ENCODE measurements at regions not wholly inside any gene's neighbourhood (a gene's known extent, or its start where the extent isn't known, plus 50 kb on each side); places are given as distances from the start of the nearest gene placed in this dataset.
"Not testable (repeated sequence)": the region's sequence is repeated elsewhere in the genome, so short reads cannot be mapped to it uniquely, and the experiment has no call there.

DNA sequence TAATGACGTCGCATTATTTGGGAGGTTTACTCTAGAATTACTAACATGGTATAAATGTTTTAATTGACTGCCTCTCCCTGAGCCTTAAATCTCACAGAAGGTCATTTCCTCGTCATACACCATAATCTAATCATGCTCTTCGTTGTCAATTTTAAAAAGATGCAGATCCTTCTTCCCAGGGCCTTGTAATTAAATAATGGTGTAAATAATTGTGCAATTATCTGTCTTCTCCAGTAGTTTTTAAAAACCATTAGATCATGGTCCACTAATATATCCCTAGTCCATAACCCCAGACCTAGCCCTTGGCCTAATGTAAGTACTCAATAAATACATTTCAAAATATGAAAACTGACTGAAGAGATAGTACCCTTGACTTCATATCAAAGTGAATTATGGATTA, 181.5 kb upstream of the GNAI1 start:
- DNase-seq (ENCODE audit: low read depth) = no peak

DNA sequence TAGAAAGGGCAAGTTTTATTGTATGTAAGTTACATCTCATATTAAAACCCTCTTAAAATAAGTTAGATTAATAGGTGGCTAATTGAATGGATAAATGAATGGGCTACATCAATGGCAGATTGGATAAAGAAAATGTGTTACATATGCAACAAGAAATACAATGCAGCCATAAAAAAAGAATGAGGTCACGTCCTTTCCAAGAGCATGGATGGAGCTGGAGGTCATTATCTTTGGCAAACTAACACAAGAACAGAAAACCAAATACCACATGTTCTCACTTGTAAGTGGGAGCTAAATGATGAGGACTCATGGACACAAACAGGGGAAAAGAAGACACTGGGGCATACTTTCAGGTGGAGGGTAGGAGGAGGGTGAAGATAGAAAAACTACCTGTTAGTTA, 182.2 kb upstream of the GNAI1 start:
- no peak for DNase-seq (ENCODE audit: low read depth)

DNA sequence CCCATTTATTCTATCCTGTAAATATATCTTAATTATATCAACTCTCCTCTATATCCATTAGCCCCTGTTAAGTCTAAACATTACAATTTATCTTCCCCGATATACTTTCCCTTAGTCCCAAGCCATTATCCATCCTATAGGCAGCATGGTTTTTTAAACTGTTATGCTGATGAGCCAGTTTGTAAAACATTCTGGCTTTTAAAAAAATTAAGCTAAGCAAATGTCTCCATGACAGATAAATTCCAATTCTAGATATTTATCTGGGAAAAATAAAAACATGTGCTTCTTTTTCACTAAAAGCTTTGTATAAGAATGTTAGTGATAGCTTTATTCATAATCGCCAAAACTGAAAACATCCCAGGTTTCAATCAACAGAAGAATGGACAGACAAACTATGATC, 183.2 kb upstream of the GNAI1 start:
- no peak for DNase-seq (ENCODE audit: low read depth)

DNA sequence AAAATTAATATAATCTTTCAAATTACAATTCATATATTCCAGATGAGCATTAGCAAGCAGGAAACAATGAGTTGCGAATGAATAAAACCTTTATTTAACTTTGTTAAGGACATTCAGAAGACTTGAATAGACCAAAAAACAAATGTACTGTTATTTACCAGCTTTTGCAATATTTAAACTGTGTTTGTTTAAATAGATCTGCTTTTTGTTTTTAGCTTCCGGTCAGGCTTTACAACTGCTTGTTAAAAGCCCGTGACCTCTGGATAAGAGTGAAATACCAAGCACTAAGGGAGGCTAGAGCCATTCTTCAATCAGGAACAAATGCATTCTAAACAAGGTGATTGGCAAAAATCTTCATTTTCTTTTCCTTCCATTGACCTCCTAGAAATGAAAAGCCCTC, 184.9 kb upstream of the GNAI1 start:
- no peak for DNase-seq (ENCODE audit: low read depth)

DNA sequence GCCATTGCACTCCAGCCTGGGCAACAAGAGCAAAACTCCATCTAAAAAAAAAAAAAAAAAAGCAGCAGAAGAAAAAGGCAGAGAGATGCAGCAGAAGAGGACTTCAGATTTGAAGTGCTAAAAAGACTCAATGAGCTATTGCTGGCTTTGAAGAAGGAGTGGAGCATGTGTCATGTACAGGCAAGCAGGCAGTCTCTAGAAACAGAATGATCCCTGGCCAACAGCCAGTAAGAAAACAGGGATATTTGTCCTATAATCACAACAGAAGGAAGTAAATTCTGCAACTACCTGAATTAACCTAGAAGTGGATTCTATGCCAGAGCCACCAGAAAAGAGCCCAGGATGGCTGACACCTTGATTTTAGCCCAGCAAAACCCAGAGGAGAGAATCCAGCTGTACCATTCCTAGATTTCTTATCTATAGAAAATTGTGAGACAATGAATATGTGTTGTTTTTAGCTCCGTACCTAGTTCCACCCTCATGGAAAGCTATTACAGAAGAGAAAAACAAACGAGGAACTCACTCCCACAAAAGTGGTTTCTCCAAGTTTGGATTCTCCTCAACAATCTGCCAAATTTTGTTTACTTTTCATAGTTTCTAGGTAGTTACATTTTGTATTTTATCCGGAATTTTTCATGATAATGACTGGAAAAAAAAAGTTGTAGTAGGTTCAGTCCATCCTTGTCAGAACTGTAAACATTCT, 198.2 kb upstream of the GNAI1 start:
- no peak for DNase-seq (ENCODE audit: low read depth)

DNA sequence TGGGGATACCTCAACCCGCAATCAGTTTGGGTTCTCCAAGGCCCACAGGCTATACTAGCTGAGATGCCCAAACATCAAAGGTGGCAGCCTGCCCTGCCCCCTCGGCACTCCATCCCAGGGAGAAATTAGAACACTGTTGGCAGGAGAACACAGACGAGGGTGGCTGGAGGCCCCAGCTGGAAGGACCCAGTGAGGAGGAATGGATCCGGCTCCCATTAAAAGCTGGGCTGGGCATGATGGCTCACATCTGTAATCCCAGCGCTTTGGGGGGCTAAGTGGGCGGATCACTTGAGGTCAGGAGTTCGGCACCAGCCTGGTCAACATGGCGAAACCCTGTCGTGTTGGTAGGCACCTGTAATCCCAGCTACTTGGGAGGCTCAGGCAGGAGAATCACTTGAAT, 199.9 kb upstream of the GNAI1 start:
- DNase-seq (ENCODE audit: low read depth) = no peak

DNA sequence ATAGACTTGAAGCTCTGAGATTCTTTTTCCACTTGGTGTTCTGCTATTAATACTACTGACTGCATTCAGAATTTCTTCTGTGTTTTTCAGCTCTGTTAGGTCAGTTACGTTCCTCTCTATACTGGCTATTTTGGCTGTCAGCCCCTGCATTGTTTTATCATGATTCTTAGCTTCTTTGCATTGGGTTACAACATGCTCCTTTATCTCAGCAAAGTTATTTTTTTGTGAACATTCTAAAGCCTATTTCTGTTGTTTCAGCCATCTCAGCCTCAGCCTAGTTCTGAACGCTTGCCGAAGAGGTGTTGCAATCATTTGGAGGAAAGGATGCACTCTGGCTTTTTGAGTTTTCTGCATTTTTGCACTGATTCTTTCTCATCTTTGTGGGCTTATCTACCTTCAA, 201.5 kb upstream of the GNAI1 start:
- DNase-seq (ENCODE audit: low read depth) = no peak

DNA sequence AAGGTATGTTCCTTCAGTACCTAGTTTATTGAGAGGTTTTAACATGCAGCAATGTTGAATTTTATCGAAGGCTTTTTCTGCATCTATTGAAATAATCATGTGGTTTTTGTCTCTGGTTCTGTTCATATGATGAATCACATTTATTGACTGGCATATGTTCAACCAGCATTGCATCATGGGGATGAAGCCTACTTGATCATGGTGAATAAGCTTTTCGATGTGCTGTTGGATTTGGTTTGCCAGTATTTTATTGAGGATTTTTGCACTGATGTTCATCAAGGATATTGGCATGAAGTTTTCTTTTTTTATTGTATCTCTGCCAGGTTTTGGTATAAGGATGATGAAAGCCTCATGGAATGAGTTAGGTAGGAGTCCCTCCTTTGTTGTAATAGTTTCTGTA, 204.0 kb upstream of the GNAI1 start:
- DNase-seq (ENCODE audit: low read depth) = no peak

DNA sequence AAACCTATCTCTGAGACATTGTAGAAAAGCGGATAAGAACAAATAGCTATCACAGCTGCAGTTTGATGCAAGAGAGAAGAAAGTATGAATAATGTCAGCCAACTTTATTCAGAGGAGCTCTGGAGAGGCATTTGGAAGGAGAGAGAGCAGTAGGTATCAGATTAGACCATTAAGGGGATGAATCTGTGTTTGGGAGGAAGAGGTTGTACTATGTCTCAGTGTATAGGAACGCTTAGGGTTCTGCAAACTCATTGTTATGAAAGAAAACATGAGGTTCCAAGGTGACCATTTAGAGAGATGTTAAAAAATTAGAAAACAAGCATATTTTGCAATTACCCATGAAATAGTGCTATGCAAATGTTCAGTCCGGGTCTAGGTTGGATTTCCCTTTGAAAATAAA, 207.5 kb upstream of the GNAI1 start:
- no peak for DNase-seq (ENCODE audit: low read depth)

DNA sequence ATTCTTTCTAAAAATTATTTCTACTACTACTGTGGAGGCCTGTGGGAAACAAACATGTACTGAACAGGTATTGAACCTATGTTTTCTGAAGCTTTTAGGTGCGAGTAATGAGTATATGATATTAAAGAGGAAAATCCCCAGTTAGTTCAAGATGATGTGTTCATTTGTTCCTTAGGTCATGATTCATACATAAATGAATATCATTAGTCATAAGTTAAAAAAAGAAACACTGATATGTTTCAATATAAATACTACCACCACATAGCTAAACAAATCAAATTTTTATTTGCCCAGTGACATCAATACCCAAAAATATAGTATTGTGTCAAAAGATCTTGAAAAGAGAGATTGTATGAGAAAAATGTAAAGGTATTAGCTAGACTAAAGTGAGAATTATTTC, 210.7 kb upstream of the GNAI1 start:
- DNase-seq (ENCODE audit: low read depth) = no peak

DNA sequence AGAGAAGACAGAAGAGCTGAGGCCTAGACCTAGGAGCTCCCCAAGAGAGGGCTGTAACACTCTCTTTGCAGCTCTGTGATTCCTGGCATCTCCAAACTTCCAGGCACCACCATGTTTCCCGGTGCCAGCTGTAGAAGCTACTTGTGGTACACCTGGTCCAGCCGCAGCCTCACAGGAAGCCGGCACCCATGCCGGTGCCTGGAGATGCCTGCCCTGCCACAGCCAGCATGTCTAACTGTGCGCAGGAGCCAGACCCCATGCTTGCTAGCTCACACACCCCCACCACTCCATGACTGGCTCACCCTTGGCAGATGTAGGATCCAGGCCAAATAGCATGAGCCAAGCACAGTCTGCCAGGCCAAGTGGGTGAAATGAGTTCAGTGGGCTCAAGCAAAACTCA, 211.7 kb upstream of the GNAI1 start:
- DNase-seq (ENCODE audit: low read depth) = no peak

DNA sequence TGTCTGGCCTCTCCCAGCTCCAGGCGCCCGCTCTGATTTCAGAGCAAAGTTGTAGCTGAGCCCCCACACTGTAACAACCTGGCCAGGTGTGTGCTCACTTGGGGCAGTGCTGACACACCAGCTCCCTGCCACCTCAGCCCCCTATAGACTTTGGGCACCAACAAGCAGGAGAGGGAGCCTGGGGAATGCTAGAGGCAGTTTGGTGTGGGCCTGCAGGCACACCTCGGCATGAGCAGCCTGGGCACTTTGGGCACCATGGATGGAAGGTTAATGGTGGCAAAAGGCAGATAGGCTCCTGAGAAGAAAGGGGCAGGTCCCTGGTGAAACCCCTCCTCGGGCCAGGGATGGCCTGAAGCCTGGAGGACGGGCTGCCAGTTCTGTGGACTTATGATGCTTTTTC, 212.7 kb upstream of the GNAI1 start:
- no peak for DNase-seq (ENCODE audit: low read depth)

DNA sequence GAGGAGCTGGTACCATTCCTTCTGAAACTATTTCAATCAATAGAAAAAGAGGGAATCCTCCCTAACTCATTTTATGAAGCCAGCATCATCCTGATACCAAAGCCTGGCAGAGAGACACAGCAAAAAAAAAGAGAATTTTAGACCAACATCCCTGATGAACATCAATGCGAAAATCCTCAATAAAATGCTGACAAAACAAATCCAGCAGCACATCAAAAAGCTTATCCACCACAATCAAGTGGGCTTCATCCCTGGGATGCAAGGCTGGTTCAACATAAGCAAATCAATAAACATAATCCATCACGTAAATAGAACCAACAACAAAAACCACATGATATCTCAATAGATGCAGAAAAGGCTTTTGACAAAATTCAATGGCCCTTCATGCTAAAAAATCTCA, 216.0 kb upstream of the GNAI1 start:
- DNase-seq (ENCODE audit: low read depth) = not testable (repeated sequence)

DNA sequence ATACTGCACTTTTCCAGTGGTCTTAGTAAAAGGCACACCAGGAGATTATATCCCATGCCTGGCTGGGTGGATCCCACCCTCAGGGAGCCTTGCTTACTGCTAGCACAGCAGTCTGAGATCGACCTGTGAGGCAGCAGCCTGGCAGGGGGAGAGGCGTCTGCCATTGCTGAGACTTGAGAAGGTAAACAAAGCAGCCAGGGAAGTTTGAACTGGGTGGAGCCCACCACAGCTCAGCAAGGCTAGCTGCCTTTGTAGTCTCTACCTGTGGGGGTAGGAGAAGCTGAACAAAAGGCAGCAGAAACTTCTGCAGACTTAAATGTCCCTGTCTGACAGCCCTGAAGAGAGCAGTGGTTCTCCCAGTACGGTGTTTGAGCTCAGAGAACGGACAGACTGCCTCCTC, 219.3 kb upstream of the GNAI1 start:
- not testable (repeated sequence) for DNase-seq (ENCODE audit: low read depth)

DNA sequence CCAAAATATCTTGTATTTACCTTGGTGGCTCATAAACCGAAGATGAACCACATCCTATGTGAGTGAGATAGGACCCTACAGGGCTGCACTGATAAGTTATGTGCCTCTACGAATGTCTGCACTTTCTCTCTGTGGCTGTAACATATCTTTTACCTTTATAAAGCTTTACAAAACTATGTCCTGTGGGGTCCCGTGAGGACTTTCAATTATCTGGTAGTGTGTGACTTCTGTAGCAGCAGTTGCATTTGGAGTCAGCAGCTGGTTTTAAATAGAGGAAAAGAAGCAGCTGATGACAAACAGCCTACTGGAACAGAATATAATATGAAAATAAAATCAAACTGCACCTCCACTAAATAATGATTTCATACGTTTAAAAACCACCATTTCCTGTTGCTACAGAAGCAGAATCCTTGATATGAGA, 222.4 kb upstream of the GNAI1 start:
- DNase-seq (ENCODE audit: low read depth) = no peak

DNA sequence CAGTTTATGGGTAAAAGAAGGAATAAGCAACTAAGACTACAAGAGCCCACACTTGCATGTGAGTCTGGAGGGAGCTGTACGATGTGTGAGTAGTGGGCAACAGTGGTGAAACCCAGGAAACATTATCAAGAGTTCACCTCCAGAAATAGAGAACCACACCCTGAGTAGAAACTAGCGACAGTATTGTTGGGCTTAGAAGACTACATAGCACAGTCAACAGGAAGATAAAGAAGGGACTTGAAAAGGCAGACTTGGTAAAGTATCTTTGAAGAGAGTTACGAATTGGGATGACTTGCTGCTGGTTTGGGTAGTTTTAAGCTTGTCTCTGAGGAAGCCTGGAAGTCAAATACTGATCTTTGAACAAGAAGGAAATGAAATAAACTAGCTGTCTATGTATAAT, 223.2 kb upstream of the GNAI1 start:
- DNase-seq (ENCODE audit: low read depth) = no peak

DNA sequence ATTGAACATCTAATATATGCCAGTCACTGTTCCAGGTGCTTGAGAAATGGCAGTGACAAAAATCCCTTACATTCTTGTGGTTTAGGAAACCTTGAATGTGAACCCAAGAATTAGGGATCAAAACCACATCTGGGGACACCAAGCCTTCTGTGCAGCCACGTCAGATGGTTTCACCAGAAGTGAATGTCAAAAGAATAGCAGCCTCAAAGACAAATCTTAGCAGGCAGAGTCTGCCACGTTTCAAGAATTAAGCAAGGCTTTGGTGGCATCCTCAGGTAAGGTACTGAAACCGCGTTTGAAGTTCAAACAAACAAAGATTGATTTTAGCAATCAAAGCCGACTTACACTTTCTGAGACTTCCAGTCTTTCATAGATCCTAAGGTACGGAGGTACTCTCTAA, 225.5 kb upstream of the GNAI1 start:
- DNase-seq (ENCODE audit: low read depth) = no peak

DNA sequence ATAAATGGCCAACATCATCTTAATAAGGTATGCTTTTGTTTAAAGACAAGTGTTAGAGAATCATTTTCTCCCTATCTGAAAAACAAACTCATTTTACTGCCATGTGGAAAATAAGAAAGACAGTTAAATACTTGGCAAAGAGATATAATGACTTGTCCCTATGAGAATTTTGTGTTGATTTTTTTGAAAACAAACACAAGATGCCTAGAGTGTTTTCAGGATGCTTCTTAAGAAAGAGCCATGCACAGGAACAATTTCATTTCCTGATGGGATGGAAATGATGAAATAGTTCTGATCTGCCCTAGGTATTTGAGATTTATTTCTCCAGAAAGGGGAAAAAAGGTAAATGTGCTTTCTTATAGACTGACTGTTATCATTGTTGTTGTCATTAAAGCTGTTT, 237.5 kb upstream of the GNAI1 start:
- no peak for DNase-seq (ENCODE audit: low read depth)

DNA sequence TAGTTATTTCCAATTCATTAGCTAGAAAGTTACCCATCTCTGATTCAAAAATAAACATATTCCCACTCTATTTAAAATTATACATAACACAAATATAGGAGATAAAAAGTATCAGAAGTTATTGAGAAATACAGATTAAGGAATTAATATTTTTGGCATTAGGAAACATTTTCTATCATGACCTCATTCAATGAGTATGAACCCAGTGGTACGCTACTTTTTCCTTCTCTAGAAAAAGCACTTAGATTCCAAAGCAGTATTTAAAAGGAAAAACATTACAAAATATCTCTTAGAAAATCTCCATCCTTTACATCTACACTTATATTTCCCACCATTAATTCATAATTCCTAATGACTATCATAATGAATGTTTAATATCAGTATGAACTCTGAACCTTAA, 240.6 kb upstream of the GNAI1 start:
- no peak for DNase-seq (ENCODE audit: low read depth)

DNA sequence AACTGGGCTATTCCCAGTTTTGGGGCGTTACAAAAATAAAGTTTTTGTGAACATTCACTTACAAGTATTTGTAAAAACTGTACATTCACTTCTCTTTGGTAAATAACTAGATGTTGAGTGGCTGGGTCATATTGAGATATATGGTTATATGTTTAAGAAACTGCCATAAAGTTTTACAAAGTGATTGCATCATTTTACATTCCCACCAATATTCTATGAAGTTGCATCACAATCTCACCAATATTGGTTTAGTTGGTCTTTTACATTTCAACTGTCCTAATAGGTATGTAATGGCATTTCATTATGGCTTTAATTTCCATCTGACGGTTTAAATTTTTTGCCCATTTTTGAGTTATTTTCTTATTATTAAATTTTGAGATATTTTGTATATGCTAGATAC, 251.7 kb upstream of the GNAI1 start:
- no peak for DNase-seq (ENCODE audit: low read depth)

DNA sequence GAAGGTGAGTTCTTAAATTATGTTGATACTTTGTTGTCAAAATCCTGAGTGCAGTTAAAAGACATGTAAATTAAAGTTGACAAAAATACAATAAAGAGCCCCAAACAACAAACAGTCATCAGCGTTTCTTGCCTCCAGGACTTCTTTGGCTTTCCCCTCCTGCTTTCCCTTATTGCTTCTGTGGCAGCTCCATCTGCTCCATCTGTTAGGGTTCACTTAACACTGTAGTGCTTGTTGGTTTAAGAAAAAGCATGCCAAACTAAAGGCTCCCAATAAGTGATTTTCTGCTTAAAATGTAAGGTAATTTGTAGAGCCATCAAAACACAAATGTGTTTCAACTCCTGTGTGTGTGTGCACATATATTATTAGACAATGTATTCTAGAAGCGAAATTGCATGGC, 254.3 kb upstream of the GNAI1 start:
- DNase-seq (ENCODE audit: low read depth) = no peak

DNA sequence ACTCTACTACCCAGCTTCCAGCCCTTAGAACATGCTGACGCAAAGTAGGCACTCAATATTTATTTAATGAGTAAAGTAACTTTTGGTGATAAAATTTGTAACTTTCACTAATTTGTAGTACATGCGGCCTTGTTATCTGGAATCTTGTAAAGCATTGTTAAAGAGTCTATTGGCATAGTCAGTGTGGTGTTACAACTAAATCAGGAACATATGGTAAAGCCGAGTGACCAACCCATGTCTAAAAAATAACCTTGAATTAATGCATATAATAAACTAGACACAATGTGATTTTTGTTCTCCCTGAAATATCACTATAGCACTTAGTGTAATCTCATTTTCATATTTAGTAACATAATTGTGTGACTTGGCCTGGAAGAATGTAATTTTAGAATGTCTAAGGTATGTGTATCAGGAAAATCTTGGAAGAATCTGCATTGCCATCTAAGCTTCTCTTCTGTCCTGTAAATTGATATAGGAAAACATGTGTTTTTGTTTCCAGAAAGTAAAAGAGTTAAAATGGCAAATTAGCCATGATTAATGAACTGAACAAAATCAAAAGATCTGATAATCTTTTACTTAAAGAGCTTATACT, 256.7 kb upstream of the GNAI1 start:
- DNase-seq (ENCODE audit: low read depth) = no peak

DNA sequence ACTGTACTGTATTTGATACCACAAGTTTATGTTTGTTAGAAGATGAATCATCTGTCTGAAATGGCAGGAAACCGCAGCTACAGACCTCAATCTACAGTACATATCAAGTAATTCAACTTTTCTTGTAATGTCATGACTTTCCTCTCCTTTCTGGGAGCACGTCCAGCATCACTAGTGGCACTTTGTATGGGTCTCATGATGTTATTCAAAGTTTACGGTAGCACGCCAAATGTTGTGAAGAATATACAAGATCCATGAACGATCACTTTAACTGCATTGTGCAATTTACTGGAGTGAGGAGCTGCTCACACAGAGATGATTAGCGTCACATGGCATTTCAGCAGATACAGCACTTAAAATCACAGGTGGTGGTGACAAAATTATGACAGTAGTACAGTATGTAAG, 257.8 kb upstream of the GNAI1 start:
- no peak for DNase-seq (ENCODE audit: low read depth)

DNA sequence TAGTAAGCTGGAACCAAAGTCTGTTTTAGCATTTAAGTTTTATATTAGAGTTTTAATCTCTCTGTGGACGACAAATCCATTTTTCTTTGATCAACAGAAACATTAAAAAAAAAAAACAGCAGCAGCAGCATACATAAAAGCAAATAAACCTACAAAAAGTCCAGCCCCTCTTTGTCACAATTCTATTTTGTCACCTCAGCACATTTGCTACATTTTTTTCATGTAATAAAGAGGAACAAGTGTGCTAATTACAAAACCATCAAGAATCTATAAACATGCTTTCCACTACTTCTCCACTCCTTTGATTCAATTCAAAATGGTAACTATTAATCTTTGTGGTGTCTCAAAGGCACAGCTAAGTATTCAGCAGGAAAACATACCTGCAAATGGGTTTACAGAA, 259.8 kb upstream of the GNAI1 start:
- DNase-seq (ENCODE audit: low read depth) = no peak

All from stimulated activated CD4-positive, alpha-beta T cell treated with anti-CD3 and anti-CD28 coated beads, Interleukin-2, amount 100 ng/mL, for 4 hours (primary cell).